HG03095 (cell line): ENCODE measurements at regions not wholly inside any gene's neighbourhood (a gene's known extent, or its start where the extent isn't known, plus 50 kb on each side); places are given as distances from the start of the nearest gene placed in this dataset.
"Not testable (repeated sequence)": the region's sequence is repeated elsewhere in the genome, so short reads cannot be mapped to it uniquely, and the experiment has no call there.

Source experiments
- ATAC-seq: cut with Tn5 transposase; IDR thresholded peaks from one replicate; pipeline ENCODE4 v1.9.1; 2021; ENCODE audit warnings: moderate library complexity; ENCODE audit not compliant: unreplicated experiment

DNA sequence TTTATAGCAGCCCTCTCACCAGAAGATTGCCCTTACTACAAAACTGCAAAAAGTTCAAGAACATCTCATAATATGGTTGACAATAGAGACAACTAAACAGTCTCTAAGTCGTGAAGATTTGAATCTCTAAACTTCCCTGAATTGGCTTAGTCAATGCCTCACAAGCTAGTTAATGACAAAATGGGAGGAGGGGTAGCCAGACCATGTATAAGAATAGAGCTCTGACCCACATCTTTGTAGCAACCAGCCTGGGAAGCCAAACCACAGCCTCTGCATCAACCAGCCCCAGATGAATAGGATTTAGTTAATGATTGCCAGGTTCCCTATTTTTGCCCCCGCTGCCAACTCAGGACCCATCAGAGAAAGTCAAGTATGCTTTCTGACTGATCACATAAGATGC is 1265.9 kb upstream of the PCDH10 start:
- ATAC-seq, result not testable (repeated sequence)

DNA sequence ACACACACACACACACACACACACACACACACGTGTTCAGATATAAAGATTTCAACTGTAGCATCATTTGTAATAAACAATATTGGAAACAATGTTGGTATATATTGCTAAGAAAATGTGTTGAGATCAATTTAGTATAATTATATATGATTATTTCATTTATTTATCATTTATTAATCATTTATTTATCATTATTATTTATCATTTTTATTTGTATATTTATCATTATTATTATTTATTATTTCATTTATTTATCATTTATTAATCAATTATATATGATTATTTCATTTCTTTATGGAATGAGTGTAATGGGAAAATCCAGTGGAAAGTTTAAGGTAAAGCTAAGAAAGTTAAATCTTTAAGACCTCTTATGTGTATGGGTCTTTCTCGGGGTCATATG is 1223.4 kb upstream of the PCDH10 start:
- ATAC-seq, result not testable (repeated sequence)

DNA sequence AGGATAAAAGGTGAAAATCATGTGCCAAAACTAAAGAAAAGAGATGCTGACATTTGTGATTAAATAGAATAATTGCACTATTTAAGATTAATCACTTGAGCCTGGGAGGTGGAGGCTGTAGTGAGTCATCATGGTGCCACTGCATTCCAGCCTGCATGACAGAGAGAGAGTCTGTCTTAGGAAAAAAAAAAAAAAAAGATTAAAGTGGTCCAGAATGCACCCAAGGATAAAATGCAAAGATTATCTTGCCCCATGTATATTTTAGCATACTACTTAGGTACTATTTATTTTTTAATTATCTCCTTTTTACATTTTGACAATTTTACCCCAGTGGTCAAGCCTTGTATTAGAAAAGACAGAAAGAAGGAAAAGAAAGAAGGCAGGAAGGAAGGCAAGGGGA is 1181.4 kb upstream of the PCDH10 start:
- ATAC-seq, result not testable (repeated sequence)

DNA sequence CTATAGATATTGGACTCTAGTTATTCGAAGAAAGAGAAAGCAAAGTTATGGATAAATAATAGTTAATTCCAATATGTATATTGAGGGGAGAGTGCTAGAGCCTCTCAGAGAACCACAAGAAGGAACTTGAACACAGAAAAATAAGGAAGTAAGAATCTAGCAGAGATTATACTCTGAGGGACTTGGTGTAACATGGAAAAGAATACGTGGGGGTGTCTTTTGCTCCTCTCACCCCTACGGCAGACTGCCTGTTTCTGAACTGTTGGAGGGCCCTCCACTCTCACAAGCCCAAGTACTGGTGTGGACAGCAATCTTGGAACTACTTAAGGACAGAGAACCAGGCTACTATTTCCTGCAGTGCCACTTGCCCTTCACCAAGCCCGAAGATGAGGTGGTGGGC is 1174.4 kb upstream of the PCDH10 start:
- ATAC-seq, result no peak

DNA sequence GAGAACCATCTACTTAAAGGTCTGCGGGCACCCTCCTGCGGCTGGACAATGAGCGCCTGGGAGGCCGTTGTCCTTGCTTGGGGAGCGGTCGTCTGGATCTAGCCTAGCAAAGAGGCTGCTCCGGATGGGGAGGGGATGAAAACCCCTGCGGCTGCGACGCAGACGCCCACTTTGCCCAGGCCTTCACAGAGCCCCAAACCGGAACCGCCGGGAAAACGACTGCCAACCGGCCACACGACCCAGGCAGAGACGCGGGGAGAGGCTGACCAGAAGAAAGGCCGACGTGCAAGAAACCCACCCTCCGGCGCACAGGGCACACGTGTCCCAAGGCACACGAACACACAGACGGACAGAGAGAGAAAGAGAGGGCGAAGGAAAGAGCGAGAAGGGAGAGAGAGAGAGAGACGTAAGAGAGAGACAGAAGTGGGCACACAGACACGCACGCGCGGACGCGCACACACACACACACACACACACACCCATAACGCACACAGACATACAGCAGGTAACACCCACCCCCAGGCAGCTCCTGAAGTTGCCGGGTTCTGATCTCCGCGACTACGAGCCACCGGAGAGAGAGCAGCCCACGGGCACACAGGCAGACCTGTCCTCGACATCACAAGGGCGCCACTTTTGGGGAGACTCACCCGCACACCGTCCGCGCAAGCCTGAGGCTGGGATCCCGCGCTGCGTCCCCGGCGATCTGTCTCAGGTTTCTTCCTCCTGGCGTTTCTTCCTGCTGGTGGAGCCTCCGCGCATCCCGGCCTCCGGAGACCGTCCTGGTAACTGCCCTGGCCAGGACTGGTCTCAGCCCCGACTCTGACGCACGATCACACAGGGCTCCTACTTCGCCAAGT is 1173.6 kb upstream of the PCDH10 start:
- ATAC-seq, result not testable (repeated sequence)

DNA sequence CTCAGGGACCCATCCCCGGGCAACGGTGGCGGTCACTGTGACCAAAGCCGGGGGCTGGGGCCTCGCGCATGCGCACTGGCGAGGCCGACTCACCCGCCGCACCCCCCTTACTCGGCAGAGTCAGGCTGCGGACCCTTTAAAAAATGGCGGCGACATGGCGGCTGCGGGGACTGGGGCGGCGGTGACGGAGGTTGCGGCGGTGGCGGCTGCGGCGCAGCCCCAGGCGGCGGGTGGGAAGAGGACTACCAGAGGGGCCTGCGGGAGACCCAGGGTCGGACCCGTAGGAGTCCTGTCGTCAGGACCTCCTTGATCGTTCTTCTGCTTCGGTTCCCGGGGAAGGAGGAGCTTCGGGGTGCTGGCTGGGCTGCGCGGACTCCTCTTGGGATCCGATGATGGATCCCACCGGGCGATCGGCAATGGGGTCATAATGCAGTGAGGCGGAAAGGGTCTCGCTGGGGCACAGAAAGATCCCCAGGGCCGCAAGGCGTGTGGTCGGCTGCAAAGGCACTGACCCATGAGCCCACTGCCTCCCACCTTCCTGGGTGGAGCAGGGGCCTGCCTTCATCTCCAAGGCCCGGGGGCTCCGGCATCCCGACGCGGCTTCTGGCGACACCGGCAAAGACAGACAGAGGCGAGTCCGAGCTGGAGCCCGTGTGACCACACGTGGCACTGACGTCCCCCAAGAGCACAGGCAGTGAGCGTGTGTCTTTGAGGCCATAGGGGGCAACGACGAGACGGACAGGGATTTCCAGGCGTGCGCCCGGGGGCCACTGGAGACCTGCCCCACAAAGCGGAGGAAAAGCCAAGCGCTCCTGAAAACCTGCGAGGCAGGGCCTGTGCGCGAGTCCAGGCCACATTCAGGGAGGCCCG is 1172.7 kb upstream of the PCDH10 start:
- ATAC-seq, result not testable (repeated sequence)

DNA sequence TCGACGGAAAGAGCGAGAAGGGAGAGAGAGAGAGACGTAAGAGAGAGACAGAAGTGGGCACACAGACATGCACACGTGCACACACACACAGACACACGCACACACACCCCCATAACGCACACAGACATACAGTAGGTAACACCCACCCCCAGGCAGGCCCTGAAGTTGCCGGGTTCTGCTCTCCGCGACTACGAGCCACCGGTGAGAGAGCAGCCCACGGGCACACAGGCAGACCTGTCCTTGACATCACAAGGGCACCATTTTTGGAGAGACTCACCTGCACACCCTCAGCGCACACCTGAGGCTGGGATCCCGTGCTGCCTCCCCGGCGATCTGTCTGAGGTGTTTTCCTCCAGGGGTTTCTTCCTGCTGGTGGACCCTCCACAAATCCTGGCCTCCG is 1171.0 kb upstream of the PCDH10 start:
- no peak for ATAC-seq

DNA sequence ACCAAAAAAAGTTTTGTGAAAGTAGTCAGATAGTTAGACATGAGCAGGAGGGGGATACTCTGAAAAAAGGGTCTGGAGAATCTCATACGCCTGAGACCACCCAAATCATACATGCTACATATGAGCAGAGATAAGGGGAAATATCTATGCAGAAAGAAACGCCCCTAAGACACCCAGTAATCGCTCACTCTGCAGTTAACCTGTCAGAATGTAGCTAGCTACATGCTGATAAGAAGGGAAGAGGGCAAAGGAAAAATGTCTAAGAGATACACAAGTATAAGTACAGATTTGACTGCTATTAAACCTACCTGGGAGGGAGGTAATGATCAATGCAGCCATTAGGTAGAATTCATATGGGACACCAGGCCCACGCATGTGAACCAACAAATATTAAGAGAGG is 1159.5 kb upstream of the PCDH10 start:
- ATAC-seq, result no peak

DNA sequence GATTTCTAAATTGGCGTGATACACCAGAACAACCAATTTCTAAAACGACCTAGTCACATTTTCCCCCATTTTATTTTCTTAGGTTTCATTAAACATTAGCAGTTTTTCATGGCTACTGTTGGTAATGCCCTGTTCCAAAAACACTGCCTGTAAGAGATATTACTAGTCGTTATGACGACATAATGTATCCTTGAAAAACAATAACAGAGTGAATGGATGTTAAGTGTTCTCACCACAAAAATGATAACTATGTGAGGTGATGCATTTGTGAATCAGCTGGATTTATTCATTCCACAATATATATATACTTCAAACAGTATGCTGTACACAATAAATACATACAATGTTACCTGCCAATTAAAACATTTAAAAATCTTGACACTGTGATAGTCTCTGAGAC is 1147.6 kb upstream of the PCDH10 start:
- ATAC-seq, result no peak

DNA sequence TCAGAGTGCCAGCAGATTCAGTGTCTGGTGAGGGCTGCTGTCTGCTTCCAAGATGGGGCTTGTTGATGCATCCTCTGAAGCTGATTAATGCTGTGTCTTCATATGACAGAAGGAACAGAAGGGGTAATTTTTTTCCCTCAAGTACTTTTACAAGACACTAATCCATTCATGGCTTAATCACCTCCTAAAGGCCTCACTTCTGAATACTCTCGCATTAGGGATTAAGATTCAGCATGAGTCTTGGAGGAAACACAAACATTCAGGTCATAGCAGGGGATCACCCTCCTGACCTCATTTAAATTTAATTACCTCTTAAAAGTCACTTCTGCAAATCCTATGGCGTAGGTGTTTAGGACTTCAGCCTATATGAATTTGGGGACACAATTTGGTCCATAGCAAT is 1145.5 kb upstream of the PCDH10 start:
- no peak for ATAC-seq

DNA sequence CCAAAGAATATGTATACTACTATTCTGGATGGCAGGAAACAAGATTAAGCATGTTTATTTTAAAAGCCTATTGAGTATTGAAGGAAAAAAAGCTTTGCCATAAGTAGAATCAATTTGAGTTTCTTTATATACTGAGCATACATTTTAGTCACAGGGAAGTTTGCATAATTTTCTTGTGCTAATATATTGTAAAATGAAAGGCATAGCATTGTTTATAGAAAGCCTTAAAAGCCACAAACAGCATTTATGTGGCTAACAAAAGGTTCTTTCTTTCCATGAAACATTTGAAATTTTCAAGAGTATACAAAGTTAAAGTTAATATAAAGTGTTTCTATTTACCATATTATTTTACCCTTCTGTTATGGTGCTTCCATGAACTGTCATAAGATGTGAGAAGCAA is 1133.8 kb upstream of the PCDH10 start:
- no peak for ATAC-seq

DNA sequence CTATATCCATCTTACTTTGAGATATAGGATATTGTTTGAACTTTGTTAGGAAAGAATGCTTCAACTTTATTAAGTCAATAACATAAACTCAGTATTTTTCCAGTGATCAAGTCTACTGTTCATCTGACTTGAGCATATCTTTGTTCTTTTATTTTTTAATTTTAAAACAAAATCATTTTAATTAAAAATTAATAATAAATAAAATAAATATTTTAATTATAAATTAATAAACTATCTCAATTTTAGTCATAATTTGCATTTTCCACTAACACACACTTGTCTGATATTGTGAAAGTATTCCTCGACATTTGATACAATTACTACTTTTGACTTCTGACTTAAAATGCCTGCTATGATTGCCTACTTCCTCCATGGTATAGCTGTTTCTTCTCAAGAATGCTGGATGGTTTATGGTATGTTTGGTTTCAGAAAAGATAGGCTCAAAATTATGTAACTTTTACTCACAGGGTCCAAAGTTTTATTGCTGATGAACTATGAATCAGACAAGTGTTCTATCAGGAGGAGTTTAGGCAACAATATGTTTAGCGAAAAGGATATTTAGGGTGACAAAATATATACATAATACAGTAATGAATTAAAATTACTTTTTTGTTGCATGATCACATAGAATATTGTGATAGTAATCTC is 1132.3 kb upstream of the PCDH10 start:
- ATAC-seq, result no peak

DNA sequence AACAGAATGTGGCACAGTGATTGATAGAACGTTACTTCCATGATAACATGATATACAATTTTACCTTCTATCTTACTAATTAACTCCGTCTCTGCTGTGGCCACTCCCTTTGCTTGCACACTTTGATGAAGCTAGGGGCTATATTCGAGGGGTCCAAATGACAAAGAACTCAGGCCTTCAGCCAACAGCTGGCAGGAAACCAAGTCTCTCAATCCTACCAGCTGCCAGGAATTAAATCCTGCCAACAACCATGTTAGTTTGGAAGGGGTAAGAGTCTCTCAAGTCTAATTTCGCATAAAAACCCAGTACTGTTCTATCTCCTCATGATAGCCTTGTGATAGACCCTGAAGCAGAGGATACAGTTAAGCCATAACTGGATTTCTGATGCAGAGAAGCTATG is 1122.9 kb upstream of the PCDH10 start:
- ATAC-seq, result no peak

DNA sequence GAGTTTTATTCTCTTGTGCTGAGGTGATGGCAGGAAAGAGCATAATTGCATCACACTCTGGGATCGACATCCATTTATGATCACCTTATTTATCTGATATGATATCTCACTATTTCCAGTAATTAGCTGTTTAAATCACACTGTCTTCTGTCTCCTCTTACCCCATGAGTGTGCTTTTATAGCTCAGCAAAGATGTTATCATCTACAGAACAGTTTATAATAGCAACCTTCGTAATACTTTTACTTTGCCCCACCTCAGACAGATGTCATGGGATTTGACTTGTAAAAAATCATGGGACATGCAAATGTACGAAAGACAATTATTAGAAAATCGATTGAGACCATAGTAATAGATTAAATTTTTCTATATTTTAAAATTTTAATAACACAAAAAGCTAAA is 1122.3 kb upstream of the PCDH10 start:
- ATAC-seq, result no peak

DNA sequence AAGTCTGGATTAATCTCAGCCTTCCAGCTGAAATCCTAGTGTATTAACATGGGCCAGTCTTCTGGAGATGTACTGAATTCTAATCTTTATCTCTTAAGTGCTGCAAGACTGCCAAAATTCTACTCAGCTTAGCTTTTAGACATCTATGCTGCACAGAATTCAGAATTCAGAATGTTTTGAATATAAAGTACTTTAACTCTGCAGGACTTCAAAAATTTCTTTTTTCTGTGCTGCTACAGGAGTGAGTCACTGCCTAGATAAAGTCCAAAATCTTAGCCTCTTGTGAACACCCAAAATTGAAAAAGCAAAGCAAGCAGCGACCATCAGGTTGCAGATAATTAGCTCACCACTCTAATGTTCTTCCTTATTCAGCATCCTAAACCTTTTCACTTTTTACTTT is 1092.6 kb upstream of the PCDH10 start:
- ATAC-seq, result no peak

DNA sequence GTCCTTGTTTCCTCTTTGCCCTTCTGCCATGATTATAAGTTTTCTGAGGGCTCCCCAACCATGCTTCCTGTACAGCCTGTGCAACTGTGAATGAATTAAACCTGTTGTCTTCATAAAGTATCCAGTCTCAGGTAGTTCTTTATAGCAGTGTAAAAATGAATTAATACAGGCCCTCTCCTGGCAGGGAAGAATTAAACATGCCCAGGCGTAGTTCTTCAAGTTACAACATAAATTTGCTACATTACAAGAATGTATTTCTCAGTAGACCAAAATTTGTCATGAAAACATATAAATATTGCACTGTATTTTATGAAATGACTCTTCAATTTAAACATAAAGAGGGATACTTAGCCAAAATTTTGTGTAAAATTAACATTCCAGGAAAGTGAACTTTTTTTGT is 1089.9 kb upstream of the PCDH10 start:
- no peak for ATAC-seq

DNA sequence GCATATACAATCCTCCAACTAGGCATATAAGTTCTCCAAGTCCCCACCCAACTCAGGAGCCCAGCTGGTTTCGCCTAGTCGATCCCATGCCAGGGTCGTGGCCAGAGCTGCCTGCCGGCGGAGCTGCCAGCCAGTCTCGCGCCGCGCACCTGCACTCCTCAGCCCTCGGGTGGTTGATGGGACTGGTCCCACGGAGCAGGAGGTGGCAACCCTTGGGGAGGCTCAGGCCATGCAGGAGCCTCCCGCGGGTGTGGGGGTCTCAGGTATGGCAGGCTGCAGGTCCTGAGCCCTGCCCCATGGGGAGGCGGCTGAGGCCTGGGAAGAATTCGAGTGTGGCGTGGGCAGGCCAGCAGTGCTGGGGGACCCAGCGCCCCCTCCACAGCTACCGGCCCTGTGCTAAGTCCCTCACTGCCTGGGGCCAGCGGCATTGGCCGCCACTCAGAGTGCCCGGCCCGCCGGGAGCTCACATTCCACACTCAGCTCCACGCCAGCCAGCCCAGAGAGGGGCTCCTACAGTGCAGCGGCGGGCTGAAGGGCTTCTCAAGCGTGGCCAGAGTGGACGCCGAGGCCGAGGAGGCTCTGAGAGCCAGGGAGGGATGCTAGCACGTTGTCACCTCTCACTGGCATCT is 1086.4 kb upstream of the PCDH10 start:
- no peak for ATAC-seq

DNA sequence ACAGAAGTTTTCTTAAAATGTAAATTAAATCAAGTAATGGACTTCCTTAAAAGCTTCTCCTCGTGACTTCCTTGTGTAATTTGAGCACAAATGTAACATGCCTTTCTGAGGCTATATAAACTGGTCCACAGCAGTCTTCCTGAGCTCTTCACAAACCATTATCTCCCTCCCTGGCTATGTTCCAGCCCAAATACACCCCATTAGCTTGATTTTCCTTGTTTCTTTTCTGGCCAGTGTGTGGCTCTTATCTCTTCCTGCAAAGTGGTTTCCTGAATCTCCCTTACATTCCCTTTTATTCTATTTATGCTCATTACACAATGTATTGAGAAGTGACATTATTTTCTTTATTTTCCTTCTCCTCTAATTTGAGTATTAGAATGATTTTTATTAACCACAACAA is 1085.3 kb upstream of the PCDH10 start:
- no peak for ATAC-seq

DNA sequence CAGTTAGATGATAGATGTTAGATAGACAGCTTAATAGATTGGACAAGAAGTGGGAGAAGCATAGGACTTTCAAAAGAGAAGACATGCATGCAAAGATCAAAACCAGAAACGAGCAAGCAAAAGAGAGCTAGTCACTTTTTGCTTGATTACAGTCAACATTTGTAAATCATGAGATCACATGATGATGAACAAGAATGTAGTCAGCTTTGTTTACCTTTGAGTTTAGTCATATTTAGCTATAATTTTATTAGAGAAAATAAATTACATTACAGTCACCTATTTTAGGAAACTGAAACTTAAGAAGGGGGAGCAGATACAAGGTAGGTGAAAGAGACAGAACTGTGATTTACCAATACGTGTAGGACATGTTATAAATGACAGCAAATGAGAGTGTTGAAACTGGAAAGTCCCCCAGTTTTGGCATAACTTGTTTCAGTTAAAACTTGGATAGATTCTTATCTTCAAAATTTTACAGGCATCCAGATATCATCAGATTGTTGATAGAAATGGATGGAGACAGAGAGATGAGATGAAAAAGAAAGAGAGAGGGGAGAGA is 1083.1 kb upstream of the PCDH10 start:
- ATAC-seq, result no peak

DNA sequence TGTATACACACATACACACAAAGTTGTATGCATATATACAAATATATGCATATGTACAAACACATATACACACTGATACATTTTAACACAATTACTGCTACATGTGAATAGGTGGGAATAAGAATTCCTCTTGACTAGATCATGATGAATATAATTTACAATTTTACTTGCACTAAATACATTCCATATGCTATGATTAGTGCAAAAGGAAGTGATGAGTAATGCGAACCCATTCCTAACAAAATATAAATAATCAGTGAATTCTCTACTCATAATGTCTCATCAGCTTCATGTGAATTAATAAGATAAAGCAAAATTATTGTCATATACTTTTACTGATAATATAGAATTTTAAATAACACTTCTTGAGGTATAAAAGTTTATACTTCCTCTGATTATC is 1077.3 kb upstream of the PCDH10 start:
- no peak for ATAC-seq

DNA sequence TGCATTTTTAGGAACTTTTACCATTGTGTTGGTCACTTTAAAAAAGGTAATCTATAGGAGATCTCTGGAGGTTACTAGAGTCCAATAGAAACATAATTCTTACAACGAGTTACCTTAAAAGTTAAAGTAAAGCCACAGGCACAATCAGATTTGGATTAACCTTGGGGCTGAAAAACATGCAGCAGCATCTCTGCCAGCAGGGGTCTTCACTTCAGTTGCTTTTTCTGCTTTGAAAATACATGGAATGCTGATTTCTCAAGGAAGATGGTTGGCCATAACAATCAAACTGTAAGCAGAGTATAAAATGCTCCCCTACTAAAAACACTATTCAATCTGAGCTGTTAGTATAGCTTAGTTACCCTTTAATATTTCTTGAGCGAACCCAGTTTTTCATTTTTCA is 1072.3 kb upstream of the PCDH10 start:
- ATAC-seq, result no peak
